Erythroblast (primary cell): ENCODE measurements at regions not wholly inside any gene's neighbourhood (a gene's known extent, or its start where the extent isn't known, plus 50 kb on each side); places are given as distances from the start of the nearest gene placed in this dataset.

Experiments used
- DNase-seq, 2 experiments: peaks; one replicate each; lab custom pipeline; 2025; lab: John Stamatoyannopoulos, UW
- GATA1 ChIP-seq: IDR thresholded peaks from 2 replicates; pipeline ENCODE4 v1.6.1; 2011; ENCODE audit warnings: low read depth, mild to moderate bottlenecking, control low read depth, low read length, moderate library complexity
- POLR2A ChIP-seq: IDR thresholded peaks from 2 replicates; pipeline ENCODE4 v1.6.1; 2011; ENCODE audit warnings: mild to moderate bottlenecking, low read length

DNA sequence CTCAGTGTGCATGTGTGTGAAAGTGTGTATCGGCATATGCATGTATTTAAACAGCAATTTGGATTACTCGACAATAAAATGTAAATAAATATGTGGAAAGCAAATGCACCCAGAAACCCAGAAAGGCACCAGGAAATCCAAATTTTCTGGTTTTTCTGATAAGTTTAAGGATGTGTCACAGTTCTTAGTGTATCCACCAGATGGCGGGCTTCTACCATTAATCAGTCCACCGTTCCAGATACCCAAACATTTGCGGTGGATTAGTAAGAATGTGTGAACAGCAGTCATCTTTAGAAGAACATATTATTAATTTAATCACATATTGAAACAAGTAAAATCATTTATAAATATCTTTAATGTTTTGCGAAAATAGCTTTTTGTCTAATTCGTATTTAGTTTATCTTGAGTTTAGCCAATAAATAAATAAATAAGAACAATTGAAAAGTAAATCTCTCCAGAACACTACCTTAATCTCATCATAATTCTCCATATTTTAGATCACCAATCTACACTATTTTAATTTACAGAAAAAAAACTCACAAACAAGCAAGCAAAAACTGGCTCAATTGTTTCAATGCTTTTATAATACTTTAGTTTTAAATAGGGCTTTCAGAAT, 298.9 kb downstream of the DSEL start:
- TF ChIP-seq POLR2A (no peak), GATA1 (no peak)
- DNase-seq, result peak; percentile 70 to 82

GRCh38 chr18:67216846-67217245, 299.7 kb downstream of the DSEL start:
- DNase-seq, result no peak
- TF ChIP-seq POLR2A (no peak), GATA1 (no peak)

- DNase-seq, result no peak
- no peak for TF ChIP-seq GATA1
Observed at GRCh38 chr18:67215686-67216085, 300.8 kb downstream of the DSEL start.

DNA sequence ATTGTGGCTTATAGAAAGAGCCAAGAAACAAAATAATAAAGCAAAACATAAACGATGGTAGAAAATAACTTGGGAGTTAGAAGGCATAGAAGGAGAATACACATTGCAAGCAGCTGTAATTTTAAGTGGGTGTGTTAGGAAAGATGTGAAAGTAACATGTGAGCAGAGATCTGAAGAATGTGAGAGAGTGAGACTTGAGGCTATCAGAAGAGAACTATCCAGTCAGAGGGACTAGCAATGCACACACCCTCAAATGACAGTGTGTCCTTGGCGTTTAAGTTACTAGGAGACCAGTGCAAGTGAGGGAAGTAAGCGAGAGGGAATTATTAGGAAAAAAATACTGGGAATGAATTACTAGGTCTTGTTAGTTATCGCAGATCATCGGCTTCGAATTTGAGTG, 304.9 kb downstream of the DSEL start:
- TF ChIP-seq GATA1 (no peak), POLR2A (no peak)
- DNase-seq, result no peak

- TF ChIP-seq POLR2A (no peak), GATA1 (no peak)
- DNase-seq, result no peak
Observed at GRCh38 chr18:67200665-67201064, 315.9 kb downstream of the DSEL start.

GRCh38 chr18:67199993-67200617, 316.4 kb downstream of the DSEL start:
- peak; percentile 55 to 74 for DNase-seq
- TF ChIP-seq POLR2A (no peak), GATA1 (no peak)

- no peak for DNase-seq
- TF ChIP-seq POLR2A, result no peak
- TF ChIP-seq GATA1, result no peak
Observed at GRCh38 chr18:67194886-67195285, 321.6 kb downstream of the DSEL start.

DNA sequence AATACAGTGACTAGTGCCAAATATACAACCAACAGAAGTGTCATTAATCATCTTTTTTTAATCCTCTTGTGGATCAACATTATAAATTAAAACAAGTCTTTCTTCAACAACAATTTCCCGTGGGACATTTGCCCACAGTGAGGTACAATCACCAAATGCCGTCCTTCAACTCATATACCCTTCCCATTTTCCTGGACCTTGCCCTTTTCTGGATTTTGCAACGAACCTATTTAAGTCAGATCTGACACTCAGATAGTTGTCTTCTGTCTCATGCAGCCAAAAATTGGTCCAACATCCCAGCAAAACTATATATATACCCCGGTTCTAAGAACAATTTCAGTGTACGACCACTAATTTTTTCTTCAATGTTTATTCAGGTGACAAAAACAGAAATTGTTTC, 324.0 kb downstream of the DSEL start:
- TF ChIP-seq POLR2A (no peak), GATA1 (no peak)
- DNase-seq, result no peak

DNA sequence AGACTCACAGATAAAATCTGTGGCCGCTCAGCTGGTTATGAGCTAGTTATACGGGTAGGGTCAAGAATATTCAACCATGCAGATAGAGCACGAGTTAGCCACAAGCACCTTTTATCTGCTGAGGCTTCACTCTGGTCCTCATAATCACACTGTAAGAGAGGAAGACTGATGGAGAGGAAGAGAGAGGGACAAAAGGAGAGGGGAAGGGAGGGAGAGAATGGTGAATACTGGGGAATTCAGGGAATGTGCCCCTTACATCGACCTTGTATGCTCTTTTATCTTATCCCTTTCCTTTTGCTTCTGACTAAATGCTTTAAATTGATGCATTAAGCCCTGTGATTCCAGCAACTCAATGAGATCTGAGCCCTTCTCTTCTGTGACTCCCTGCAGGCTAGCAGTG, 333.1 kb downstream of the DSEL start:
- no peak for DNase-seq
- TF ChIP-seq POLR2A, result no peak
- TF ChIP-seq GATA1, result no peak

- no peak for TF ChIP-seq POLR2A
- TF ChIP-seq GATA1, result no peak
- no peak for DNase-seq
Observed at GRCh38 chr18:67179726-67180125, 336.8 kb downstream of the DSEL start.

GRCh38 chr18:67159662-67160061, 356.9 kb downstream of the DSEL start:
- DNase-seq, result no peak
- TF ChIP-seq POLR2A (no peak), GATA1 (no peak)

DNA sequence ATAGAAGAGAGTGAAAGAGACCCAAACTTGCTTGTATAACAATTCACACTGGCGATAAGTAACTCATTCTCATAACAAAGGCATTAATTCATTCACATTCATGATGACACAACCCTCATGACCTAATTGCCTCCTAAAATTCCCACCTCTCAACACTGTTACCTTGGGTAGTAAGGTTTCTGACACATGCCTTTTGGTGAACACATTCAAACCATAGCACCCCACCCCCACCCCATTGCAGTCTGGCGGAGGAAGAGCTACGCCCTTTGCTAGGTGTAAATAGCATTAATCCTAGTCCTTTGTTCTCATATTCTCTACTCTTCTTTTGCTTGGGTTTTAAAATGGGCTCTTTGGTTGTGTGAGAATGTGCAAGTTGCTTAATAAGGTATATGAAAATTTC, 361.5 kb downstream of the DSEL start:
- no peak for DNase-seq
- no peak for TF ChIP-seq GATA1
- no peak for TF ChIP-seq POLR2A

GRCh38 chr18:67151366-67151765, 365.2 kb downstream of the DSEL start:
- no peak for TF ChIP-seq GATA1
- no peak for TF ChIP-seq POLR2A
- no peak for DNase-seq

DNA sequence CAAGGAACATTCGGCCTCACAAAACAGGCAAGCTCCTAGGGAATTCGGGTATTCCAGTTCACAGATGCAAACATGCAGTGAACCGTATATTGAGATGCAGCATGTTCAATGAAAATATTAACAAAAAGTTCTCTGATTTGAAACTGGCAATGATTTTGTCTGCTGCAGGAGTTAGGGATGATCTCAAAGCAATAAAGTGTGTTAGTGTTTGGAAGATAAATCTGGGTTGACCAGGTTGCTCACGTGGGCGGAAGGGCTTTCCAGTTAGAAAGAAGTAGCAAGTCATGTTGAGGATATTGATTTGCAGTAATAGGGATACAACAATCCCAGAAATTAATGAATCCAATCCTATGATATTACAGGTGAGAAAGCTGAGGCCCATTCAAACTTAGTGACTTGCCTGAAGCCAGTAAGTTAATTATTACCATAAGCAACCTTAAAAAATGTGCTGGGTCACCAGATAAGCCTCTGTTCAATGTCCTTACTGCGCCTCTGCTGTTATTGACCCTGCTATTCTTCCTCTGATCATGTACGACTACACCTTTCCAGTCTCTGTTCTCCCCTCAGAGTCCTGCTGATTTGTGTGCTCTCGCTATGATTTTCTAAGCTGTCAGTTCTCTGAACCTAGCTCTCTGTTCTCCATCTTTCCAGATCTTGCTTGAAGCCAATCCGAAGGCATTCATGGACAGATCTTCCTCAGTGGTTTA, 370.8 kb downstream of the DSEL start:
- TF ChIP-seq GATA1 (no peak), POLR2A (no peak)
- no peak for DNase-seq
